ENCODE measurements at regions not wholly inside any gene's neighbourhood (a gene's known extent, or its start where the extent isn't known, plus 50 kb on each side); places are given as distances from the start of the nearest gene placed in this dataset.
"Not testable (repeated sequence)": the region's sequence is repeated elsewhere in the genome, so short reads cannot be mapped to it uniquely, and the experiment has no call there.

- DNase-seq = no peak
Observed at GRCh38 chr5:9847631-9848030, 217.5 kb upstream of the TAS2R1 start.

GRCh38 chr5:9845185-9845584, 215.0 kb upstream of the TAS2R1 start:
- DNase-seq = no peak

GRCh38 chr5:9841516-9842170, 211.5 kb upstream of the TAS2R1 start:
- DNase-seq = no peak

- DNase-seq = no peak
Observed at GRCh38 chr5:9838916-9839315, 208.8 kb upstream of the TAS2R1 start.

- DNase-seq = no peak
Observed at GRCh38 chr5:9834871-9835770, 205.0 kb upstream of the TAS2R1 start.

GRCh38 chr5:9833871-9834270, 203.7 kb upstream of the TAS2R1 start:
- DNase-seq = no peak

GRCh38 chr5:9832921-9833320, 202.8 kb upstream of the TAS2R1 start:
- no peak for DNase-seq

GRCh38 chr5:9831823-9832222, 201.7 kb upstream of the TAS2R1 start:
- no peak for DNase-seq

- DNase-seq = no peak
Observed at GRCh38 chr5:9830184-9830583, 200.0 kb upstream of the TAS2R1 start.

- no peak for DNase-seq
Observed at GRCh38 chr5:9829621-9830020, 199.5 kb upstream of the TAS2R1 start.

GRCh38 chr5:9820691-9821449, 190.7 kb upstream of the TAS2R1 start:
- no peak for DNase-seq

- no peak for DNase-seq
Observed at GRCh38 chr5:9818340-9818845, 188.2 kb upstream of the TAS2R1 start.

- no peak for DNase-seq
Observed at GRCh38 chr5:9817819-9818218, 187.7 kb upstream of the TAS2R1 start.

GRCh38 chr5:9815051-9815450, 184.9 kb upstream of the TAS2R1 start:
- DNase-seq = no peak

- DNase-seq = no peak
Observed at GRCh38 chr5:9813305-9813704, 183.2 kb upstream of the TAS2R1 start.

GRCh38 chr5:9807366-9807765, 177.2 kb upstream of the TAS2R1 start:
- DNase-seq = not testable (repeated sequence)

- no peak for DNase-seq
Observed at GRCh38 chr5:9801908-9802307, 171.8 kb upstream of the TAS2R1 start.

- no peak for DNase-seq
Observed at GRCh38 chr5:9799606-9800005, 169.5 kb upstream of the TAS2R1 start.

GRCh38 chr5:9790276-9790675, 160.1 kb upstream of the TAS2R1 start:
- no peak for DNase-seq

GRCh38 chr5:9789777-9790176, 159.6 kb upstream of the TAS2R1 start:
- no peak for DNase-seq

GRCh38 chr5:9787861-9788600, 157.9 kb upstream of the TAS2R1 start:
- no peak for DNase-seq

Measured in cerebellar nuclear complex (tissue), 1 donor.